GM12878 (cell line): ENCODE measurements at regions not wholly inside any gene's neighbourhood (a gene's known extent, or its start where the extent isn't known, plus 50 kb on each side); places are given as distances from the start of the nearest gene placed in this dataset.

Source experiments
- ATAC-seq: fragments of 200-7000 bp; cut with Tn5 transposase; 3 replicates; pipeline ENCODE4 v1.9.1; 2020; ENCODE audit warnings: mild to moderate bottlenecking, moderate library complexity
- BruUV-seq: library from RNA; stranded (reverse); fragments of 400-500 nt; replicated peaks from 2 replicates; lab custom pipeline; 2021; lab: Mats Ljungman, UMichigan
- CTCF ChIA-PET: fragments of 300-600 bp; sonication (Branson Sonifier 250); formaldehyde crosslinking; extraction: SDS; loops from one replicate; lab custom pipeline; 2021; ENCODE audit warnings: inconsistent platforms; lab: Yijun Ruan, JAX
- POLR2A ChIA-PET: fragments of 350-600 bp; formaldehyde crosslinking; extraction: SDS; loops from one replicate; lab custom pipeline; 2021; ENCODE audit warnings: inconsistent platforms; lab: Charles Lee
- RAD21 ChIA-PET: fragments of 300-600 bp; sonication (Branson Sonifier 250); formaldehyde crosslinking; loops from one replicate; lab custom pipeline; 2023; ENCODE audit warnings: antibody characterized with exemption; ENCODE audit not compliant: unreplicated experiment; lab: Charles Lee
- SMC1A ChIA-PET: fragments of 300-600 bp; sonication (Branson Sonifier 250); formaldehyde crosslinking; loops from one replicate; lab custom pipeline; 2023; ENCODE audit not compliant: unreplicated experiment, uncharacterized antibody; lab: Charles Lee
- DNase-seq: peaks from one replicate; pipeline ENCODE4 v3.0.0-alpha.2; 2011; ENCODE audit warnings: low read depth, low spot score
- FAIRE-seq: peaks from 3 replicates; lab custom pipeline; 2011; peaks lifted over from hg19 to GRCh38; lab: Jason Lieb, UNC
- H2AFZ ChIP-seq: 2 replicates; pipeline ENCODE4 v1.6.0; 2011; ENCODE audit warnings: low read depth, low read length, control low read depth; ENCODE audit not compliant: control insufficient read depth
- H3K27ac ChIP-seq: 2 replicates; pipeline ENCODE4 v1.5.1; 2011; ENCODE audit warnings: control low read depth; ENCODE audit not compliant: control insufficient read depth, insufficient read depth
- H3K27me3 ChIP-seq, 2 experiments: replicated peaks in 1 of 2; 2 replicates each; pipeline versions ENCODE4 v1.6.0 to v1.6.1; 2011; ENCODE audit warnings: low read length in 1 of 2; ENCODE audit not compliant: control insufficient read depth in 2 of 2, insufficient read depth in 2 of 2
- H3K36me3 ChIP-seq, 2 experiments: 2 replicates each; pipeline ENCODE4 v1.5.1; 2011; ENCODE audit warnings: low read length in 1 of 2; ENCODE audit not compliant: control insufficient read depth in 2 of 2, insufficient read depth in 2 of 2
- H3K4me1 ChIP-seq: 2 replicates; pipeline ENCODE4 v1.6.1; 2011; ENCODE audit warnings: mild to moderate bottlenecking, low read length, moderate library complexity, mixed read lengths; ENCODE audit not compliant: control insufficient read depth, insufficient read depth
- H3K4me2 ChIP-seq: 2 replicates; pipeline ENCODE4 v1.6.0; 2011; ENCODE audit warnings: control low read depth; ENCODE audit not compliant: control insufficient read depth, insufficient read depth
- H3K4me3 ChIP-seq: fragments of 200-600 bp; sonication (generic); 2 replicates; pipeline ENCODE4 v1.5.1; 2016
- H3K79me2 ChIP-seq: 2 replicates; pipeline ENCODE4 v1.6.0; 2011; ENCODE audit warnings: low read length; ENCODE audit not compliant: control insufficient read depth, insufficient read depth
- H3K9ac ChIP-seq: 2 replicates; pipeline ENCODE4 v1.8.0; 2011; ENCODE audit warnings: low read length, control low read depth, mixed read lengths; ENCODE audit not compliant: control insufficient read depth, insufficient read depth
- H3K9me3 ChIP-seq: replicated peaks from 3 replicates; pipeline ENCODE4 v1.5.1; 2011; ENCODE audit warnings: mild to moderate bottlenecking, low read length; ENCODE audit not compliant: control insufficient read depth, insufficient read depth
- H4K20me1 ChIP-seq: 2 replicates; pipeline ENCODE4 v1.6.0; 2011; ENCODE audit not compliant: control insufficient read depth, insufficient read depth
- CEBPZ ChIP-seq: fragments of 150-350 bp; IDR thresholded peaks from 2 replicates; pipeline ENCODE4 v1.6.1; 2016; ENCODE audit warnings: low read depth, low read length
- CHD4 ChIP-seq: fragments of 200-600 bp; sonication (generic); IDR thresholded peaks from 2 replicates; pipeline ENCODE4 v1.6.1; 2016; ENCODE audit warnings: mild to moderate bottlenecking
- EGR1 ChIP-seq, 2 experiments: IDR thresholded peaks; 1 replicate in 1 of 2; 2 replicates in 1 of 2; pipeline ENCODE4 v1.6.1; 2011 to 2012; ENCODE audit warnings: low read depth in 2 of 2, low read length in 2 of 2, borderline replicate concordance in 1 of 2, mild to moderate bottlenecking in 1 of 2, moderate library complexity in 1 of 2
- FOXK2 ChIP-seq: fragments of 450-650 bp; IDR thresholded peaks from 2 replicates; pipeline ENCODE4 v1.6.1; 2017; ENCODE audit warnings: mild to moderate bottlenecking, moderate library complexity
- IRF3 ChIP-seq: fragments of 450-650 bp; IDR thresholded peaks from 2 replicates; pipeline ENCODE4 v1.6.1; 2014; ENCODE audit warnings: mild to moderate bottlenecking
- NKRF ChIP-seq: fragments of 450-650 bp; conservative IDR thresholded peaks from 2 replicates; pipeline ENCODE4 v1.6.1; 2017; ENCODE audit warnings: mild to moderate bottlenecking, moderate library complexity
- PAX8 ChIP-seq: fragments of 450-650 bp; IDR thresholded peaks from 2 replicates; pipeline ENCODE4 v1.6.1; 2017; ENCODE audit warnings: mild to moderate bottlenecking, moderate library complexity
- SMAD1 ChIP-seq: fragments of 450-650 bp; IDR thresholded peaks from 2 replicates; pipeline ENCODE4 v1.6.1; 2018; ENCODE audit warnings: mild to moderate bottlenecking, low read depth; ENCODE audit not compliant: partially characterized antibody
- WGBS: methylation state at CpG from one replicate; pipeline ENCODE4 v1.1.6; 2016; ENCODE audit warnings: low lambda C conversion rate; ENCODE audit not compliant: insufficient replicate concordance, insufficient coverage; ENCODE audit errors: missing lambda C conversion rate; 5-methylcytosine and 5-hydroxymethylcytosine counted together
- in situ Hi-C: fragments of 300-500 bp; cut with MboI; formaldehyde crosslinking; loops from 9 replicates; pipeline ENCODE4 v1.14.3; 2018; ENCODE audit warnings: mixed read lengths
- intact Hi-C: fragments of 100-400 bp; cut with micrococcal nuclease; formaldehyde crosslinking; loops from one replicate; pipeline ENCODE4 v1.14.2; 2022; ENCODE audit not compliant: unreplicated experiment
- TF ChIP-seq, protein P1 (sequence below): fragments of 450-650 bp; formaldehyde crosslinking; IDR thresholded peaks from 2 replicates; pipeline ENCODE4 v1.4.0; 2022; ENCODE audit warnings: mild to moderate bottlenecking, moderate library complexity
- TF ChIP-seq, protein P2 (sequence below): fragments of 150-350 bp; IDR thresholded peaks from 2 replicates; pipeline ENCODE4 v1.6.1; 2014; ENCODE audit warnings: mild to moderate bottlenecking, low read depth, low read length
- TF ChIP-seq, protein P3 (sequence below): fragments of 450-650 bp; IDR thresholded peaks from 2 replicates; pipeline ENCODE4 v1.6.1; 2016; ENCODE audit warnings: mild to moderate bottlenecking

- 66% methylated on average over 17 of the region's 18 CpGs for WGBS
- RAD21 ChIA-PET = no interaction called here
- SMC1A ChIA-PET = no interaction called here
- FAIRE-seq (no peak), ATAC-seq (no peak), DNase-seq (no peak)
- H3K9ac ChIP-seq = no peak overlapping the region
- intact Hi-C loops (no loop called here), in situ Hi-C loops (no loop called here)
- no TSS peak for BruUV-seq
- no peaks in the 10 kb centered on the region for H3K79me2 ChIP-seq
- H3K4me3 ChIP-seq = no peak overlapping the region
- CTCF ChIA-PET = no interaction called here
- no peaks in the 10 kb centered on the region for H3K27me3 ChIP-seq
- no peak overlapping the region for H2AFZ ChIP-seq
- H3K27ac ChIP-seq = no peak overlapping the region
- no peaks in the 10 kb centered on the region for H4K20me1 ChIP-seq
- POLR2A ChIA-PET = no interaction called here
- no peaks in the 10 kb centered on the region; the same call in 2 of the 3 replicates for H3K9me3 ChIP-seq
- H3K4me2 ChIP-seq = no peak overlapping the region
- no peaks in the 10 kb centered on the region for H3K36me3 ChIP-seq
- H3K4me1 ChIP-seq = no peaks in the 10 kb centered on the region
- TF ChIP-seq SMAD1 = no peak
- TF ChIP-seq, protein P1, sequence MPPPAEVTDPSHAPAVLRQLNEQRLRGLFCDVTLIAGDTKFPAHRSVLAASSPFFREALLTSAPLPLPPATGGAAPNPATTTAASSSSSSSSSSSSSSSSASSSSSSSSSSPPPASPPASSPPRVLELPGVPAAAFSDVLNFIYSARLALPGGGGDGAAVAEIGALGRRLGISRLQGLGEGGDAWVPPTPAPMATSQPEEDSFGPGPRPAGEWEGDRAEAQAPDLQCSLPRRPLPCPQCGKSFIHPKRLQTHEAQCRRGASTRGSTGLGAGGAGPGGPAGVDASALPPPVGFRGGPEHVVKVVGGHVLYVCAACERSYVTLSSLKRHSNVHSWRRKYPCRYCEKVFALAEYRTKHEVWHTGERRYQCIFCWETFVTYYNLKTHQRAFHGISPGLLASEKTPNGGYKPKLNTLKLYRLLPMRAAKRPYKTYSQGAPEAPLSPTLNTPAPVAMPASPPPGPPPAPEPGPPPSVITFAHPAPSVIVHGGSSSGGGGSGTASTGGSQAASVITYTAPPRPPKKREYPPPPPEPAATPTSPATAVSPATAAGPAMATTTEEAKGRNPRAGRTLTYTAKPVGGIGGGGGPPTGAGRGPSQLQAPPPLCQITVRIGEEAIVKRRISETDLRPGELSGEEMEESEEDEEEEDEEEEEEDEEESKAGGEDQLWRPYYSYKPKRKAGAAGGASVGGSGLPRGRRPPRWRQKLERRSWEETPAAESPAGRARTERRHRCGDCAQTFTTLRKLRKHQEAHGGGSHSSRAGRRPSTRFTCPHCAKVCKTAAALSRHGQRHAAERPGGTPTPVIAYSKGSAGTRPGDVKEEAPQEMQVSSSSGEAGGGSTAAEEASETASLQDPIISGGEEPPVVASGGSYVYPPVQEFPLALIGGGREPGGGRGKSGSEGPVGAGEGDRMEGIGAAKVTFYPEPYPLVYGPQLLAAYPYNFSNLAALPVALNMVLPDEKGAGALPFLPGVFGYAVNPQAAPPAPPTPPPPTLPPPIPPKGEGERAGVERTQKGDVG = no peak
- TF ChIP-seq CEBPZ = no peak
- TF ChIP-seq, protein P2, sequence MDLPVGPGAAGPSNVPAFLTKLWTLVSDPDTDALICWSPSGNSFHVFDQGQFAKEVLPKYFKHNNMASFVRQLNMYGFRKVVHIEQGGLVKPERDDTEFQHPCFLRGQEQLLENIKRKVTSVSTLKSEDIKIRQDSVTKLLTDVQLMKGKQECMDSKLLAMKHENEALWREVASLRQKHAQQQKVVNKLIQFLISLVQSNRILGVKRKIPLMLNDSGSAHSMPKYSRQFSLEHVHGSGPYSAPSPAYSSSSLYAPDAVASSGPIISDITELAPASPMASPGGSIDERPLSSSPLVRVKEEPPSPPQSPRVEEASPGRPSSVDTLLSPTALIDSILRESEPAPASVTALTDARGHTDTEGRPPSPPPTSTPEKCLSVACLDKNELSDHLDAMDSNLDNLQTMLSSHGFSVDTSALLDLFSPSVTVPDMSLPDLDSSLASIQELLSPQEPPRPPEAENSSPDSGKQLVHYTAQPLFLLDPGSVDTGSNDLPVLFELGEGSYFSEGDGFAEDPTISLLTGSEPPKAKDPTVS = no peak
- TF ChIP-seq PAX8 = no peak
- TF ChIP-seq EGR1 (IDR thresholded peaks at IDR 0.05; ENCODE audit: borderline replicate concordance in 1 of 2, low read depth in 2 of 2, low read length in 2 of 2) = no peak
- TF ChIP-seq CHD4 = no peak
- no peak for TF ChIP-seq NKRF
- TF ChIP-seq, protein P3, sequence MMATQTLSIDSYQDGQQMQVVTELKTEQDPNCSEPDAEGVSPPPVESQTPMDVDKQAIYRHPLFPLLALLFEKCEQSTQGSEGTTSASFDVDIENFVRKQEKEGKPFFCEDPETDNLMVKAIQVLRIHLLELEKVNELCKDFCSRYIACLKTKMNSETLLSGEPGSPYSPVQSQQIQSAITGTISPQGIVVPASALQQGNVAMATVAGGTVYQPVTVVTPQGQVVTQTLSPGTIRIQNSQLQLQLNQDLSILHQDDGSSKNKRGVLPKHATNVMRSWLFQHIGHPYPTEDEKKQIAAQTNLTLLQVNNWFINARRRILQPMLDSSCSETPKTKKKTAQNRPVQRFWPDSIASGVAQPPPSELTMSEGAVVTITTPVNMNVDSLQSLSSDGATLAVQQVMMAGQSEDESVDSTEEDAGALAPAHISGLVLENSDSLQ = no peak
- no peak for TF ChIP-seq IRF3
- no peak for TF ChIP-seq FOXK2
These were observed 61.9 kb downstream of the IRX1 start for GRCh38 chr5:3657364-3658022.
